Smooth muscle cell (in vitro differentiated cells): ENCODE measurements at regions not wholly inside any gene's neighbourhood (a gene's known extent, or its start where the extent isn't known, plus 50 kb on each side); places are given as distances from the start of the nearest gene placed in this dataset.

Source experiments
- DNase-seq: peaks from one replicate; lab custom pipeline; 2025; ENCODE audit not compliant: unreplicated experiment; lab: John Stamatoyannopoulos, UW
- H2AFZ ChIP-seq: fragments of 200-600 bp; sonication (generic); 2 replicates; pipeline ENCODE4 v1.6.0; 2016; ENCODE audit warnings: antibody characterized with exemption, low read depth, mild to moderate bottlenecking
- H3F3A ChIP-seq: fragments of 200-600 bp; sonication (generic); 2 replicates; pipeline ENCODE4 v1.6.0; 2017; ENCODE audit warnings: antibody characterized with exemption, low read depth
- H3K27ac ChIP-seq: fragments of 200-600 bp; sonication (generic); 2 replicates; pipeline ENCODE4 v1.5.1; 2016; ENCODE audit warnings: low read depth, mild to moderate bottlenecking
- H3K27me3 ChIP-seq: fragments of 200-600 bp; sonication (generic); 2 replicates; pipeline ENCODE4 v1.6.1; 2016; ENCODE audit warnings: low read depth, mild to moderate bottlenecking
- H3K36me3 ChIP-seq: fragments of 200-600 bp; sonication (generic); 2 replicates; pipeline ENCODE4 v1.5.1; 2016; ENCODE audit warnings: low read depth
- H3K4me1 ChIP-seq: fragments of 200-600 bp; sonication (generic); 2 replicates; pipeline ENCODE4 v1.5.1; 2016; ENCODE audit warnings: low read depth
- H3K4me2 ChIP-seq: fragments of 200-600 bp; sonication (generic); 2 replicates; pipeline ENCODE4 v1.6.0; 2016; ENCODE audit warnings: mild to moderate bottlenecking
- H3K4me3 ChIP-seq: fragments of 200-600 bp; sonication (generic); 2 replicates; pipeline ENCODE4 v1.5.1; 2016; ENCODE audit warnings: mild to moderate bottlenecking
- H3K79me2 ChIP-seq: fragments of 200-600 bp; sonication (generic); 2 replicates; pipeline ENCODE4 v1.6.0; 2016; ENCODE audit warnings: low read depth, mild to moderate bottlenecking
- H3K9ac ChIP-seq: fragments of 200-600 bp; sonication (generic); 2 replicates; pipeline ENCODE4 v1.6.0; 2016; ENCODE audit warnings: low read depth
- H3K9me3 ChIP-seq: fragments of 200-600 bp; sonication (generic); replicated peaks from 2 replicates; pipeline ENCODE4 v1.5.1; 2016; ENCODE audit warnings: low read depth
- H4K20me1 ChIP-seq: fragments of 200-600 bp; sonication (generic); 2 replicates; pipeline ENCODE4 v1.6.0; 2016; ENCODE audit warnings: low read depth
- WGBS: methylation state at CpG from one replicate; pipeline ENCODE4 v1.1.7; 2016; ENCODE audit warnings: low lambda C conversion rate; 5-methylcytosine and 5-hydroxymethylcytosine counted together
- TF ChIP-seq, protein P1 (sequence below): fragments of 200-600 bp; sonication (generic); IDR thresholded peaks from 2 replicates; pipeline ENCODE4 v1.5.1; 2017; ENCODE audit warnings: borderline replicate concordance, mild to moderate bottlenecking, antibody characterized with exemption; ENCODE audit not compliant: insufficient read depth, poor library complexity, severe bottlenecking

DNA sequence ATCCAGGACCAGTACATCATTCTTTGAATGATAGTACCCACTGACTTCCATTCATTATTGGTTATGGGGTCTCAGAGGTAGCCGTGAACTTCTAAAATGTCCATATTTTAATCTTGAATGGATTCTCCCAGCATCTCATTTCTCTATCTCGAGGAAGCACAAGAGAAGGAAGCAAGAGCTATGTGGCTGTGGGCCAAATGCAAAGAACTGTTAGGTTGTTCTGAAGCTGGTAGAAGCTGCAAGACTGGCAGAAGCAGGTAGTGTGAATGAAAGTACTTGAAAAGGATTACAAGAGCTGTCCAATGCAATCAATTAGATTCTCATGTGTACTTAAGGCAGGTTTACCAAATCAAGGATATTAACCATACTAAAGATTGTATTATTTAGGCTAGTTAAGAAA lies 1131.8 kb downstream of the GRIK2 start:
- H2AFZ ChIP-seq: no peak overlapping the region
- no peaks in the 10 kb centered on the region for H3K36me3 ChIP-seq
- no peak overlapping the region for H3K27ac ChIP-seq
- no peaks in the 10 kb centered on the region for H3K9me3 ChIP-seq
- no peak overlapping the region for H3K4me3 ChIP-seq
- 81% methylated on average over 2 of the region's 2 CpGs for WGBS
- H3F3A ChIP-seq: no peaks in the 10 kb centered on the region
- H3K9ac ChIP-seq: no peak overlapping the region
- no peaks in the 10 kb centered on the region for H4K20me1 ChIP-seq
- no peak for DNase-seq
- TF ChIP-seq, protein P1, sequence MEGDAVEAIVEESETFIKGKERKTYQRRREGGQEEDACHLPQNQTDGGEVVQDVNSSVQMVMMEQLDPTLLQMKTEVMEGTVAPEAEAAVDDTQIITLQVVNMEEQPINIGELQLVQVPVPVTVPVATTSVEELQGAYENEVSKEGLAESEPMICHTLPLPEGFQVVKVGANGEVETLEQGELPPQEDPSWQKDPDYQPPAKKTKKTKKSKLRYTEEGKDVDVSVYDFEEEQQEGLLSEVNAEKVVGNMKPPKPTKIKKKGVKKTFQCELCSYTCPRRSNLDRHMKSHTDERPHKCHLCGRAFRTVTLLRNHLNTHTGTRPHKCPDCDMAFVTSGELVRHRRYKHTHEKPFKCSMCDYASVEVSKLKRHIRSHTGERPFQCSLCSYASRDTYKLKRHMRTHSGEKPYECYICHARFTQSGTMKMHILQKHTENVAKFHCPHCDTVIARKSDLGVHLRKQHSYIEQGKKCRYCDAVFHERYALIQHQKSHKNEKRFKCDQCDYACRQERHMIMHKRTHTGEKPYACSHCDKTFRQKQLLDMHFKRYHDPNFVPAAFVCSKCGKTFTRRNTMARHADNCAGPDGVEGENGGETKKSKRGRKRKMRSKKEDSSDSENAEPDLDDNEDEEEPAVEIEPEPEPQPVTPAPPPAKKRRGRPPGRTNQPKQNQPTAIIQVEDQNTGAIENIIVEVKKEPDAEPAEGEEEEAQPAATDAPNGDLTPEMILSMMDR: no peak
- no peaks in the 10 kb centered on the region for H3K27me3 ChIP-seq
- no peaks in the 10 kb centered on the region for H3K4me1 ChIP-seq
- no peaks in the 10 kb centered on the region for H3K79me2 ChIP-seq
- no peak overlapping the region for H3K4me2 ChIP-seq

GRCh38 chr6:102520966-102521365 lies 1127.5 kb downstream of the GRIK2 start:
- no peaks in the 10 kb centered on the region for H3K4me1 ChIP-seq
- H3K36me3 ChIP-seq: no peaks in the 10 kb centered on the region
- H3K4me3 ChIP-seq: no peak overlapping the region
- H3K9ac ChIP-seq: no peak overlapping the region
- H3K9me3 ChIP-seq: no peaks in the 10 kb centered on the region
- H3K27me3 ChIP-seq: no peaks in the 10 kb centered on the region
- no peaks in the 10 kb centered on the region for H3K79me2 ChIP-seq
- no peak overlapping the region for H3K4me2 ChIP-seq
- no peak for DNase-seq
- no peaks in the 10 kb centered on the region for H4K20me1 ChIP-seq
- no peak overlapping the region for H3K27ac ChIP-seq
- H2AFZ ChIP-seq: no peak overlapping the region
- 76% methylated on average over 2 of the region's 2 CpGs for WGBS
- TF ChIP-seq, protein P1: no peak
- no peaks in the 10 kb centered on the region for H3F3A ChIP-seq

DNA sequence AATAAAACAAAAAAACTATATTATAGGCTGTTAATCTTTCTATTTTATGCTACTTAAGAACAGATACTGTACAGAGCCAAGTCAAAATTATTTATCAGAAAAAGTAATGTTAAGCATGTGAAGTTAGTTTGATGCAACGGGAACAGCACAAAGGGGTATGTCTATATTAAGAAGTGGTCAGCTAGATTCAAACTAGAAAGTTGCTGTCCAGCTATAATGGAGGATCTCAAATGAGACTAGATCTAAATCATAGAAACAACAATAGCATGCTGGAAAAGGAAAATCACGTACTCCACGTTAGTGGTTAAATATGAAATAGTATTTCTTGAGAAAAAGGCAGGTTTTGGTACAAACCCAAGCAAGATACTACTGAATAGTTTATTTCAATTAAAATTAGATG lies 1124.0 kb downstream of the GRIK2 start:
- H3F3A ChIP-seq: no peaks in the 10 kb centered on the region
- H4K20me1 ChIP-seq: no peaks in the 10 kb centered on the region
- no peak overlapping the region for H3K27ac ChIP-seq
- H3K4me1 ChIP-seq: no peaks in the 10 kb centered on the region
- H3K36me3 ChIP-seq: no peaks in the 10 kb centered on the region
- H2AFZ ChIP-seq: no peak overlapping the region
- no peaks in the 10 kb centered on the region for H3K27me3 ChIP-seq
- no peak overlapping the region for H3K4me2 ChIP-seq
- no peak overlapping the region for H3K9ac ChIP-seq
- H3K79me2 ChIP-seq: no peaks in the 10 kb centered on the region
- no peaks in the 10 kb centered on the region for H3K9me3 ChIP-seq
- WGBS: 81% methylated on average over 3 of the region's 3 CpGs
- DNase-seq: no peak
- no peak overlapping the region for H3K4me3 ChIP-seq
- TF ChIP-seq, protein P1: no peak

DNA sequence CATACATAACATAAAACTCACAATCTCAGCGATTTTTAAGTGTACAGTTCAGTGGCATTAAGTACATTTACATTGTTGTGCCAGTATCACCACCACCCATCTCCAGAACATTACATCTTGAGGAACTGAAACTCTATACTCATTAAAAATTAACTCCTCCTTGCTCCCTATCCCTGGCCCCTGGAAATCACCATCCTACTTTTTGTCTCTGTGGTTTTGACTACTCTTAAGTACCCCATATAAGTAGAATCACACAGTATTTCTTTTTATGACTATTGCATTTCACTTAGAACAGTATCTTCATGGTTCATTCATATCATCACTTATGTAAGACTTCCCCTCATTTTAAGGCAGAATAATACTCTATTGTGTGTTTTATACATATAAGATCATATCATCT lies 1108.1 kb downstream of the GRIK2 start:
- Histone ChIP-seq H3K9me3 (no peaks in the 10 kb centered on the region), H3K27me3 (no peaks in the 10 kb centered on the region), H3F3A (no peaks in the 10 kb centered on the region), H3K27ac (no peak overlapping the region), H3K9ac (no peak overlapping the region), H3K36me3 (no peaks in the 10 kb centered on the region), H4K20me1 (no peaks in the 10 kb centered on the region), H3K4me3 (no peak overlapping the region), H2AFZ (no peak overlapping the region), H3K4me1 (no peaks in the 10 kb centered on the region), H3K4me2 (no peak overlapping the region), H3K79me2 (no peaks in the 10 kb centered on the region)
- DNase-seq: no peak
- TF ChIP-seq, protein P1: no peak
- WGBS: 83% methylated on average over 1 of the region's 1 CpG
